ENCODE measurements at regions not wholly inside any gene's neighbourhood (a gene's known extent, or its start where the extent isn't known, plus 50 kb on each side); places are given as distances from the start of the nearest gene placed in this dataset.

DNA sequence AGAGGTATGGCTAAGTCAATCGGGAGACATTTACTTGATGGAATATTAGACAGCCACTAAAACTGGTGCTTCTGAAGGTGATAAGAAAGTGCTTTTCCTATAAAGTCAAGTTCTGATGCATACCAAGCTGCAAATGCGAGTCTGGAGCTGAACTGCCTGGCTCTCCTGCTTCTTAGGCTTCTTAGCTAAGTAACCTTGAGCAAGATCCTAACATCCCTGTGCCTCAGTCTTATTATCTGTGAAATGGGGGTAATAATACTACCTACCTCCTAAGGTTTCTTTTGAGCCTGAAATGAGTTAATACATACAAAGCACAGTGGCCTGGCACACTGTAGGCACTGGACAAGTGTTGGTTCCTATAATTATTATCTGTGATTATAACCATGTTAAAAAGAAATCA, 64.5 kb downstream of the ZIC5 start:
- no peaks in the 10 kb centered on the region for H3K9me1 ChIP-seq (ENCODE audit: control insufficient read depth, extremely low read depth, insufficient read depth, low read length)
- DNase-seq (ENCODE audit: low read depth, low spot score) = no peak
- H3K4me3 ChIP-seq (ENCODE audit: control insufficient read depth in 2 of 3, extremely low read depth in 1 of 3, insufficient read depth in 2 of 3, low read depth in 1 of 3, low read length in 3 of 3) = no peak overlapping the region
- no peaks in the 10 kb centered on the region for H3K36me3 ChIP-seq (ENCODE audit: control insufficient read depth in 2 of 2, extremely low read depth in 1 of 2, insufficient read depth in 2 of 2, low read length in 2 of 2)
- H3K27ac ChIP-seq (ENCODE audit: control insufficient read depth, insufficient read depth, low read length) = no peak overlapping the region
- no peaks in the 10 kb centered on the region for H3K9me3 ChIP-seq (ENCODE audit: control insufficient read depth, low read depth, low read length)
- H3K79me2 ChIP-seq (ENCODE audit: control insufficient read depth, insufficient read depth, low read length) = no peaks in the 10 kb centered on the region
- H3K4me2 ChIP-seq (ENCODE audit: control insufficient read depth, extremely low read depth, insufficient read depth, low read depth, low read length) = no peak overlapping the region
- H4K20me1 ChIP-seq (ENCODE audit: control insufficient read depth, extremely low read depth, insufficient read depth, low read length) = no peaks in the 10 kb centered on the region
- dilution Hi-C loops (cut with MboI; ENCODE audit: extremely low pct_ligation_motif_present, low sequenced_read_pairs) = no loop called here
- no peak for TF ChIP-seq EZH2 (IDR thresholded peaks at IDR 0.05; ENCODE audit: low read length)
- TF ChIP-seq, protein P1, sequence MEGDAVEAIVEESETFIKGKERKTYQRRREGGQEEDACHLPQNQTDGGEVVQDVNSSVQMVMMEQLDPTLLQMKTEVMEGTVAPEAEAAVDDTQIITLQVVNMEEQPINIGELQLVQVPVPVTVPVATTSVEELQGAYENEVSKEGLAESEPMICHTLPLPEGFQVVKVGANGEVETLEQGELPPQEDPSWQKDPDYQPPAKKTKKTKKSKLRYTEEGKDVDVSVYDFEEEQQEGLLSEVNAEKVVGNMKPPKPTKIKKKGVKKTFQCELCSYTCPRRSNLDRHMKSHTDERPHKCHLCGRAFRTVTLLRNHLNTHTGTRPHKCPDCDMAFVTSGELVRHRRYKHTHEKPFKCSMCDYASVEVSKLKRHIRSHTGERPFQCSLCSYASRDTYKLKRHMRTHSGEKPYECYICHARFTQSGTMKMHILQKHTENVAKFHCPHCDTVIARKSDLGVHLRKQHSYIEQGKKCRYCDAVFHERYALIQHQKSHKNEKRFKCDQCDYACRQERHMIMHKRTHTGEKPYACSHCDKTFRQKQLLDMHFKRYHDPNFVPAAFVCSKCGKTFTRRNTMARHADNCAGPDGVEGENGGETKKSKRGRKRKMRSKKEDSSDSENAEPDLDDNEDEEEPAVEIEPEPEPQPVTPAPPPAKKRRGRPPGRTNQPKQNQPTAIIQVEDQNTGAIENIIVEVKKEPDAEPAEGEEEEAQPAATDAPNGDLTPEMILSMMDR (optimal IDR thresholded peaks at IDR 0.05 in 1 of 3, IDR thresholded peaks at IDR 0.05 in 1 of 3, conservative IDR thresholded peaks at IDR 0.05 in 1 of 3; ENCODE audit: extremely low read depth in 1 of 3, insufficient read depth in 2 of 3, low read length in 3 of 3) = no peak
- peaks cover 2% of the 10 kb centered on the region for H3K27me3 ChIP-seq (ENCODE audit: control insufficient read depth, extremely low read depth, insufficient read depth, low read length)
- H3K4me1 ChIP-seq (ENCODE audit: control insufficient read depth, extremely low read depth, insufficient read depth, low read length) = no peaks in the 10 kb centered on the region
- H3K9ac ChIP-seq (ENCODE audit: control insufficient read depth, extremely low read depth, insufficient read depth, low read length) = no peak overlapping the region
- no peak for FAIRE-seq
- H2AFZ ChIP-seq (ENCODE audit: control insufficient read depth, low read length) = no peak overlapping the region

DNA sequence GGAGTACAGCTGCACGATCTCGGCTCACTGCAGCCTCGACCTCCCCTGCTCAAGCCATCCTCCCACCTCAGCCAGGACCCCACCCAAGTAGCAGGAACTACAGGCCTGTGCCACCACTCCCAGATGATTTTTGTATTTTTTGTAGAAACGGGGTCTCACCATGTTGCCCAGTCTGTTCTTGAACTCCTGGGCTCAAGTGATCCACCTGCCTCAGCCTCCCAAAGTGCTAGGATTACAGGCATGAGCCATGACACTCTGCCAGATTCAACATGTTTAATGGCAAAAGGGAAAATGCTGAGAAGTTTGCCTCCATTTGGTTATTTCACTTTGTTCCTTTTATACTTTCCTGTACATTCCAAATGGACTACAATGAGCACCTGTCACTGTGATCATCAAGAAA, 65.8 kb downstream of the ZIC5 start:
- no peaks in the 10 kb centered on the region for H4K20me1 ChIP-seq (ENCODE audit: control insufficient read depth, extremely low read depth, insufficient read depth, low read length)
- FAIRE-seq = no peak
- peaks cover 2% of the 10 kb centered on the region for H3K27me3 ChIP-seq (ENCODE audit: control insufficient read depth, extremely low read depth, insufficient read depth, low read length)
- no peak for DNase-seq (ENCODE audit: low read depth, low spot score)
- no peaks in the 10 kb centered on the region for H3K9me1 ChIP-seq (ENCODE audit: control insufficient read depth, extremely low read depth, insufficient read depth, low read length)
- no peak overlapping the region for H3K4me3 ChIP-seq (ENCODE audit: control insufficient read depth in 2 of 3, extremely low read depth in 1 of 3, insufficient read depth in 2 of 3, low read depth in 1 of 3, low read length in 3 of 3)
- TF ChIP-seq, protein P1 (optimal IDR thresholded peaks at IDR 0.05 in 1 of 3, IDR thresholded peaks at IDR 0.05 in 1 of 3, conservative IDR thresholded peaks at IDR 0.05 in 1 of 3; ENCODE audit: extremely low read depth in 1 of 3, insufficient read depth in 2 of 3, low read length in 3 of 3) = no peak
- no peak for TF ChIP-seq EZH2 (IDR thresholded peaks at IDR 0.05; ENCODE audit: low read length)
- H3K36me3 ChIP-seq (ENCODE audit: control insufficient read depth in 2 of 2, extremely low read depth in 1 of 2, insufficient read depth in 2 of 2, low read length in 2 of 2) = no peaks in the 10 kb centered on the region
- dilution Hi-C loops (cut with MboI; ENCODE audit: extremely low pct_ligation_motif_present, low sequenced_read_pairs) = no loop called here
- no peak overlapping the region for H3K27ac ChIP-seq (ENCODE audit: control insufficient read depth, insufficient read depth, low read length)
- no peaks in the 10 kb centered on the region for H3K4me1 ChIP-seq (ENCODE audit: control insufficient read depth, extremely low read depth, insufficient read depth, low read length)
- H3K4me2 ChIP-seq (ENCODE audit: control insufficient read depth, extremely low read depth, insufficient read depth, low read depth, low read length) = no peak overlapping the region
- no peak overlapping the region for H2AFZ ChIP-seq (ENCODE audit: control insufficient read depth, low read length)
- no peaks in the 10 kb centered on the region for H3K79me2 ChIP-seq (ENCODE audit: control insufficient read depth, insufficient read depth, low read length)
- H3K9ac ChIP-seq (ENCODE audit: control insufficient read depth, extremely low read depth, insufficient read depth, low read length) = no peak overlapping the region
- no peaks in the 10 kb centered on the region for H3K9me3 ChIP-seq (ENCODE audit: control insufficient read depth, low read depth, low read length)
